Right atrium auricular region (tissue), 2 donors: ENCODE measurements at regions not wholly inside any gene's neighbourhood (a gene's known extent, or its start where the extent isn't known, plus 50 kb on each side); places are given as distances from the start of the nearest gene placed in this dataset.

Source experiments
- DNase-seq: peaks from one replicate; pipeline ENCODE4 v3.0.0-alpha.2; 2019; ENCODE audit warnings: low spot score
- H3K27ac ChIP-seq, 2 donors: fragments of 200-600 bp; sonication (generic); 1 replicate in 1 of 2; 2 replicates in 1 of 2; pipeline ENCODE4 v1.5.1; 2016 to 2019
- H3K27me3 ChIP-seq, 2 donors: fragments of 200-600 bp; sonication (generic); one replicate each; pipeline versions ENCODE4 v1.5.1 to v1.6.0; 2017 to 2019
- H3K36me3 ChIP-seq: fragments of 200-600 bp; sonication (generic); one replicate; pipeline ENCODE4 v1.5.1; 2016
- H3K4me1 ChIP-seq, 2 donors: fragments of 200-600 bp; sonication (generic); one replicate each; pipeline versions ENCODE4 v1.5.1 to v1.6.0; 2017 to 2019
- H3K4me3 ChIP-seq, 2 donors: fragments of 200-600 bp; sonication (generic); 1 replicate in 1 of 2; 2 replicates in 1 of 2; pipeline ENCODE4 v1.5.1; 2017 to 2019; ENCODE audit warnings: mild to moderate bottlenecking in 1 of 2, moderate library complexity in 1 of 2
- H3K9me3 ChIP-seq, 2 donors: fragments of 200-600 bp; sonication (generic); one replicate each; pipeline ENCODE4 v1.5.1; 2019
- TF ChIP-seq, protein P1 (sequence below), 2 donors: fragments of 200-600 bp; sonication (generic); IDR thresholded peaks; one replicate each; pipeline ENCODE4 v1.5.1; 2019; ENCODE audit warnings: antibody characterized with exemption in 2 of 2

DNA sequence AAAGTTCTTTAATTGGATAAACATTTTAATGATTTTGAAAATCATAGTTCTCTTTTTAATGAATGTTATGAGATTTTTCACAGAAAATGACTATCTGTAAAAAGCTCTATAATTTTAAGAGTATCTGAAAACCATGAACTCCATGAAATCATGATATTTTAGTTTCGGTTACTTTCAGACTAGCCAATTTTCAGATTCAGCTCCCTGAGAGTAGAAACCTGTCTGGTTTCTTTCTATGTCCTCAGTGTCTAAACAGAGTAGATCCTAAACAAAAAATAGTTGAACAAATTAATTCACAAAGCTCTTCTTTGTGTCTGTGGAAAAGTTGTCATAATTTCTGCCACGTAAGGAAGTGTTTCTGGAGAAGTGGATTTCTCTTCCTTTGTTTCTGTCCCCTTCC, 1247.7 kb downstream of the NSUN3 start:
- TF ChIP-seq, protein P1, sequence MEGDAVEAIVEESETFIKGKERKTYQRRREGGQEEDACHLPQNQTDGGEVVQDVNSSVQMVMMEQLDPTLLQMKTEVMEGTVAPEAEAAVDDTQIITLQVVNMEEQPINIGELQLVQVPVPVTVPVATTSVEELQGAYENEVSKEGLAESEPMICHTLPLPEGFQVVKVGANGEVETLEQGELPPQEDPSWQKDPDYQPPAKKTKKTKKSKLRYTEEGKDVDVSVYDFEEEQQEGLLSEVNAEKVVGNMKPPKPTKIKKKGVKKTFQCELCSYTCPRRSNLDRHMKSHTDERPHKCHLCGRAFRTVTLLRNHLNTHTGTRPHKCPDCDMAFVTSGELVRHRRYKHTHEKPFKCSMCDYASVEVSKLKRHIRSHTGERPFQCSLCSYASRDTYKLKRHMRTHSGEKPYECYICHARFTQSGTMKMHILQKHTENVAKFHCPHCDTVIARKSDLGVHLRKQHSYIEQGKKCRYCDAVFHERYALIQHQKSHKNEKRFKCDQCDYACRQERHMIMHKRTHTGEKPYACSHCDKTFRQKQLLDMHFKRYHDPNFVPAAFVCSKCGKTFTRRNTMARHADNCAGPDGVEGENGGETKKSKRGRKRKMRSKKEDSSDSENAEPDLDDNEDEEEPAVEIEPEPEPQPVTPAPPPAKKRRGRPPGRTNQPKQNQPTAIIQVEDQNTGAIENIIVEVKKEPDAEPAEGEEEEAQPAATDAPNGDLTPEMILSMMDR (IDR thresholded peaks at IDR 0.05) = no peak
- no peak for DNase-seq

DNA sequence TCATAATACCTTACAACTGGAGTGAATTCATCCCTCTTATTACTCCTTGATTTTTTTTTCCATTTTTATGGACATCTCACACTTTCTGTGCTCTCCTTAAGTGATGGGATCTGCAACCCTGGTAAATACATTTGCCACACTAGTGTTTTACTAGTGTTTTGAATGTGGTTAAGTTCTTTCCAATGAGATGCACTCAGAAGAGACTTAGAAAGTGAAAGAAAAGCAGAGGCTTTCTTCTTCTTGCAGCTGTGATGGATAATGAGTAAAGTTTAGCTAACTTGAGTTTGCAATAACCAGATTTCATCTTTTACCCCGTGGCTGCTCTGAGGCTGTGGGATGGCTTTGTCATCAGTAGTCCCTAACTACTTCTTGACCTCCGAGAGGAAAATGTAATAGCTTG, 1248.4 kb downstream of the NSUN3 start:
- Histone ChIP-seq H3K27ac (no peak overlapping the region), H3K9me3 (no peaks in the 10 kb centered on the region), H3K4me1 (no peaks in the 10 kb centered on the region), H3K36me3 (no peaks in the 10 kb centered on the region), H3K27me3 (no peaks in the 10 kb centered on the region), H3K4me3 (no peak overlapping the region)
- TF ChIP-seq, protein P1 (IDR thresholded peaks at IDR 0.05) = no peak
- DNase-seq = no peak

More for the DNA sequence above, 1247.7 kb downstream of the NSUN3 start:
- Histone ChIP-seq H3K27me3 (no peaks in the 10 kb centered on the region), H3K9me3 (no peaks in the 10 kb centered on the region), H3K4me1 (no peaks in the 10 kb centered on the region), H3K36me3 (no peaks in the 10 kb centered on the region), H3K27ac (no peak overlapping the region), H3K4me3 (no peak overlapping the region)

DNA sequence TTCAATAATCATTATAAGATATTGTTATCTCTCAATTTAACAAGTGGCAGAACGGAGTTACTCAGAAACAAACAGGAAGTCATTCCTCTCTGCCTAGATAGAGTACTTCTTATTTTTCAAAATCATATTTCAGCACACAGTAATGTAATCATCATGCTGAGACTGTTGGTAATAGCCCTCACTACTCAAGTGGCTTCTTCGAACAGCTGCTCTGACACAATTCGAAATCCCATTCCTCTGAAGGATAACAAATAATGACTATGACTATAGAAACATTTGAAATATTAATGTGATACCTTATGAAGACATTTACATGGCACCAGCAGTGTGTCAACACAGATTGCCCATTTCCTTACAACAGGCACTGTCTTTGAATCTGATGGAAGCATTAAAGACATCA, 1249.8 kb downstream of the NSUN3 start:
- TF ChIP-seq, protein P1 (IDR thresholded peaks at IDR 0.05) = no peak
- Histone ChIP-seq H3K4me3 (no peak overlapping the region), H3K27me3 (no peaks in the 10 kb centered on the region), H3K4me1 (no peaks in the 10 kb centered on the region), H3K27ac (no peak overlapping the region), H3K9me3 (no peaks in the 10 kb centered on the region), H3K36me3 (no peaks in the 10 kb centered on the region)
- DNase-seq = no peak

DNA sequence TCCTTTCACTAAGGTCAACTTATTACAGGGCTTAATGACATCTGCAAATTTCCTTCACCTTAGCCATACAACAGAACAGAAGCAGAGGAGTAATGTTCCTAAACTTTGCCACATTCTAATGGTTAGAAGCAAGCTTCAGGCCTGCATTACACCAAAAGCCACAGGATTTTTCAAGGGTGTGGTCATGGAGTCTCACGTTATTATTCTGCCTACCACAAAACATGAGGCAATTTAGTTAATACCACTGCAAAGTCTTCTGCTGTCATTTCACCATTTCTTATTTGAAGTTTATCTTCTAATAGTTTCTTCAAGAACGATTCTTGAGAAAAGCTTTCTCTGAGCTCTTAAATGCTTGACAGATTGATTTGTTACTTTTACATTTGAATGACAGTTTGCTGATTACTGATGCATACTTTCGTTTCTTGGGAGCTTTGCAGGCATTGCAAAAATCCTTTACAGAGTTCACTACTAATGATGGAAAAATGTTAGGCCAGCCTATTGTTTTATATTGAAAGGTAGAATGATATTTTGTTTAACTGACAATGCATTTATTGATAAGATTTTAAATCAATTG, 1257.1 kb downstream of the NSUN3 start:
- no peaks in the 10 kb centered on the region for H3K27me3 ChIP-seq
- H3K9me3 ChIP-seq = no peaks in the 10 kb centered on the region
- no peaks in the 10 kb centered on the region for H3K4me1 ChIP-seq
- TF ChIP-seq, protein P1 (IDR thresholded peaks at IDR 0.05) = no peak
- H3K4me3 ChIP-seq = no peak overlapping the region
- no peak for DNase-seq
- no peak overlapping the region for H3K27ac ChIP-seq
- no peaks in the 10 kb centered on the region for H3K36me3 ChIP-seq

DNA sequence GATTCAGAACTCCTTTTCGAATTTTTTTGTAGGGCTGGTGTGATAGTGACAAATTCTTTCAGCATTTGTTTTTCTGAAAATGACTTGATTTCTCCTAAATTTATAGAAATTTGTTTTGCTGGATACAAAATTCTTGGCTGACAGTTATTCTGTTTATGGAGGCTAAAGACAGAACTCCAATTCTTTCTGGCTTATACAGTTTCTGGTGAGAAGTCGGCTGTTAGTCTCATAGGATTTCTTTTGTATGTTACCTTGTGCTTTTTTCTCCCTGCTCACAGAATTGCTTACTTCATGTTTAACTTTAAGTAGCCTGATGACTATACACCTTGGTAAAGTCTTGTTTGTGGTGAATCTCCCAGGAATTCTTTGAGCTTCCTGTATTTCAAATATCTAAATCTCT, 1264.6 kb downstream of the NSUN3 start:
- Histone ChIP-seq H3K36me3 (no peaks in the 10 kb centered on the region), H3K27me3 (no peaks in the 10 kb centered on the region), H3K4me1 (no peaks in the 10 kb centered on the region), H3K9me3 (peaks cover 0 to 6% of the 10 kb centered on the region in 2 donors), H3K4me3 (no peak overlapping the region), H3K27ac (no peak overlapping the region)
- DNase-seq = no peak
- TF ChIP-seq, protein P1 (IDR thresholded peaks at IDR 0.05) = no peak

DNA sequence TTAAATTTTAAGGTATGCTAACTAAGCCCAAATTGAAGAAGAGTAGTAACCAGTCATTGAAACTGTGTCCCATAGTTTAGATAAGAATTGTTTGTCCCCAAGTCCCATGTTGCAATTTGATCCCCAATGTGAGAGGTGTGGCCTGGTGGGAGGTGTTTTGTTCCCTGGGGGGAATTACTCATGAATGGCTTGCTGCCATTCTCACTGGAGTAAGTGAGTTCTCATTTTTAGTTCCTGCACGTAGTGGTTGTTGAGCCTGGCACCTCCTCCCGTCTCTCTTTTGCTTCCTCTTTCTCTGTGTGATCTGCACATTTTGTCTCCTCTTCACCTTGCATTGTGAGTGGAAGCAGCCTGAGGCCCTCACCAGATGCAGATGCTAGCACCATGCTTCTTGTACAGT, 1271.0 kb downstream of the NSUN3 start:
- Histone ChIP-seq H3K9me3 (no peaks in the 10 kb centered on the region), H3K27me3 (no peaks in the 10 kb centered on the region), H3K4me1 (no peaks in the 10 kb centered on the region), H3K36me3 (no peaks in the 10 kb centered on the region), H3K4me3 (no peak overlapping the region), H3K27ac (no peak overlapping the region)
- no peak for DNase-seq
- TF ChIP-seq, protein P1 (IDR thresholded peaks at IDR 0.05) = no peak
